ENCODE measurements at regions not wholly inside any gene's neighbourhood (a gene's known extent, or its start where the extent isn't known, plus 50 kb on each side); places are given as distances from the start of the nearest gene placed in this dataset.

GRCh38 chr9:93809204-93809940 is 145.8 kb downstream of the BARX1 start:
- FAIRE-seq (no peak), DNase-seq (ENCODE audit: low read depth in 1 of 2, low spot score in 2 of 2) (no peak)
- no peak overlapping the region for H3K56ac ChIP-seq (replicated peaks; ENCODE audit: insufficient read length, low read depth, low read length)
- no peaks in the 10 kb centered on the region for H3K79me2 ChIP-seq (ENCODE audit: control insufficient read depth in 1 of 2, insufficient read depth in 2 of 2, low read length in 2 of 2)
- no peaks in the 10 kb centered on the region for H3K23me2 ChIP-seq (ENCODE audit: low read depth, low read length)
- H4K8ac ChIP-seq (ENCODE audit: extremely low read depth, insufficient read depth, low read length) = no peak overlapping the region
- H3K9me3 ChIP-seq (ENCODE audit: insufficient read depth in 2 of 2, low read depth in 1 of 2, low read length in 1 of 2) = no peaks in the 10 kb centered on the region
- no peak overlapping the region for H2BK120ac ChIP-seq (replicated peaks; ENCODE audit: low read depth, low read length)
- H3K27ac ChIP-seq (ENCODE audit: low read depth, low read length) = no peak overlapping the region
- peaks cover 3 to 18% (median 11%) of the 10 kb centered on the region in 4 experiments for H3K4me1 ChIP-seq (replicated peaks in 1 of 4; ENCODE audit: control insufficient read depth in 3 of 4, insufficient read depth in 4 of 4, low read length in 3 of 4)
- no peaks in the 10 kb centered on the region for H3K36me3 ChIP-seq (ENCODE audit: control insufficient read depth in 2 of 4, insufficient read depth in 4 of 4, low read length in 3 of 4)
- peak overlapping the region; percentile 75; the same call in 1 of the 2 replicates for H2BK12ac ChIP-seq (ENCODE audit: low read depth, low read length)
- H4K91ac ChIP-seq (replicated peaks; ENCODE audit: insufficient read length, low read length) = no peak overlapping the region
- H3K14ac ChIP-seq (ENCODE audit: insufficient read length) = no peak overlapping the region
- no peak overlapping the region for H3K9ac ChIP-seq (replicated peaks in 1 of 4; ENCODE audit: extremely low read depth in 1 of 4, low read depth in 3 of 4, low read length in 3 of 4)
- CTCF ChIA-PET (ENCODE audit: partially characterized antibody) = interaction anchor here (0.9 to 8.9 kb wide), 12 partner anchors 10 to 243 kb away, joined by 3 to 105 read pairs (median 4); no protein-coding TSS in a partner anchor
- POLR2A ChIA-PET (ENCODE audit: partially characterized antibody) = interaction anchor here (1.2 to 1.5 kb wide), 2 partner anchors 11 to 126 kb away, joined by 3 to 5 read pairs; no protein-coding TSS in a partner anchor
- 0 out of 2 replicates have a peak overlapping the region, but pooled peaks have one; percentile 72 for H2BK15ac ChIP-seq (ENCODE audit: low read length)
- no peaks in the 10 kb centered on the region; the same call in 1 of the 2 replicates for H3K79me1 ChIP-seq (ENCODE audit: low read depth, low read length)
- no peak overlapping the region for H3K23ac ChIP-seq (ENCODE audit: insufficient read length)
- no peak overlapping the region for H3K4ac ChIP-seq (replicated peaks; ENCODE audit: insufficient read length, low read depth, low read length)
- 86% methylated on average over 12 of the region's 12 CpGs; no CpG with 5 or more reads in 1 of the 2 experiments for WGBS, 2 experiments (ENCODE audit: extremely low coverage in 1 of 2, insufficient coverage in 1 of 2, insufficient read length in 1 of 2, insufficient replicate concordance in 2 of 2, low coverage in 1 of 2, low lambda C conversion rate in 2 of 2, missing lambda C conversion rate in 1 of 2)
- H4K5ac ChIP-seq (ENCODE audit: insufficient read length, low read depth, low read length) = no peak overlapping the region
- no peak overlapping the region for H3K4me3 ChIP-seq (ENCODE audit: extremely low read depth in 1 of 4, insufficient read depth in 2 of 4, low read depth in 3 of 4, low read length in 4 of 4)
- no peak overlapping the region; the same call in 1 of the 2 replicates for H3K18ac ChIP-seq (ENCODE audit: extremely low read depth, low read length)
- no peak overlapping the region for H2AFZ ChIP-seq (ENCODE audit: low read length)
- H2AK5ac ChIP-seq (ENCODE audit: low read depth, low read length) = no peak overlapping the region
- TF ChIP-seq KDM1A (IDR thresholded peaks at IDR 0.05; ENCODE audit: borderline replicate concordance, low read length) (no peak), CREB1 (IDR thresholded peaks at IDR 0.05) (no peak), PHF8 (conservative IDR thresholded peaks at IDR 0.05; ENCODE audit: low read depth, low read length) (no peak)
- peak overlapping the region; percentile 61; the same call in 1 of the 2 replicates for H2BK20ac ChIP-seq (ENCODE audit: low read length)
- H3K4me2 ChIP-seq (ENCODE audit: insufficient read depth in 1 of 2, low read depth in 2 of 2, low read length in 2 of 2) = no peak overlapping the region
- no peaks in the 10 kb centered on the region for H4K20me1 ChIP-seq (replicated peaks in 1 of 2; ENCODE audit: control insufficient read depth in 1 of 2, insufficient read depth in 2 of 2, low read length in 2 of 2)
- H2BK5ac ChIP-seq (ENCODE audit: low read depth, low read length) = no peak overlapping the region
- no peaks in the 10 kb centered on the region for H3K27me3 ChIP-seq (replicated peaks in 1 of 4; ENCODE audit: control insufficient read depth in 3 of 4, extremely low read depth in 1 of 4, insufficient read depth in 3 of 4, low read length in 3 of 4)
